Smooth muscle cell (in vitro differentiated cells): ENCODE measurements at regions not wholly inside any gene's neighbourhood (a gene's known extent, or its start where the extent isn't known, plus 50 kb on each side); places are given as distances from the start of the nearest gene placed in this dataset.

Experiments used
- DNase-seq: peaks from one replicate; lab custom pipeline; 2025; ENCODE audit not compliant: unreplicated experiment; lab: John Stamatoyannopoulos, UW
- H2AFZ ChIP-seq: fragments of 200-600 bp; sonication (generic); 2 replicates; pipeline ENCODE4 v1.6.0; 2016; ENCODE audit warnings: antibody characterized with exemption, low read depth, mild to moderate bottlenecking
- H3F3A ChIP-seq: fragments of 200-600 bp; sonication (generic); 2 replicates; pipeline ENCODE4 v1.6.0; 2017; ENCODE audit warnings: antibody characterized with exemption, low read depth
- H3K27ac ChIP-seq: fragments of 200-600 bp; sonication (generic); 2 replicates; pipeline ENCODE4 v1.5.1; 2016; ENCODE audit warnings: low read depth, mild to moderate bottlenecking
- H3K27me3 ChIP-seq: fragments of 200-600 bp; sonication (generic); 2 replicates; pipeline ENCODE4 v1.6.1; 2016; ENCODE audit warnings: low read depth, mild to moderate bottlenecking
- H3K36me3 ChIP-seq: fragments of 200-600 bp; sonication (generic); 2 replicates; pipeline ENCODE4 v1.5.1; 2016; ENCODE audit warnings: low read depth
- H3K4me1 ChIP-seq: fragments of 200-600 bp; sonication (generic); 2 replicates; pipeline ENCODE4 v1.5.1; 2016; ENCODE audit warnings: low read depth
- H3K4me2 ChIP-seq: fragments of 200-600 bp; sonication (generic); 2 replicates; pipeline ENCODE4 v1.6.0; 2016; ENCODE audit warnings: mild to moderate bottlenecking
- H3K4me3 ChIP-seq: fragments of 200-600 bp; sonication (generic); 2 replicates; pipeline ENCODE4 v1.5.1; 2016; ENCODE audit warnings: mild to moderate bottlenecking
- H3K79me2 ChIP-seq: fragments of 200-600 bp; sonication (generic); 2 replicates; pipeline ENCODE4 v1.6.0; 2016; ENCODE audit warnings: low read depth, mild to moderate bottlenecking
- H3K9ac ChIP-seq: fragments of 200-600 bp; sonication (generic); 2 replicates; pipeline ENCODE4 v1.6.0; 2016; ENCODE audit warnings: low read depth
- H3K9me3 ChIP-seq: fragments of 200-600 bp; sonication (generic); replicated peaks from 2 replicates; pipeline ENCODE4 v1.5.1; 2016; ENCODE audit warnings: low read depth
- H4K20me1 ChIP-seq: fragments of 200-600 bp; sonication (generic); 2 replicates; pipeline ENCODE4 v1.6.0; 2016; ENCODE audit warnings: low read depth
- CTCF ChIP-seq: fragments of 200-600 bp; sonication (generic); IDR thresholded peaks from 2 replicates; pipeline ENCODE4 v1.5.1; 2017; ENCODE audit warnings: borderline replicate concordance, mild to moderate bottlenecking, antibody characterized with exemption; ENCODE audit not compliant: insufficient read depth, poor library complexity, severe bottlenecking
- WGBS: methylation state at CpG from one replicate; pipeline ENCODE4 v1.1.7; 2016; ENCODE audit warnings: low lambda C conversion rate; 5-methylcytosine and 5-hydroxymethylcytosine counted together

- WGBS = 94% methylated on average over 4 of the region's 4 CpGs
Measured at GRCh38 chr6:147119310-147119709, 84.9 kb upstream of the STXBP5 start.

GRCh38 chr6:147122823-147123222 lies 81.4 kb upstream of the STXBP5 start:
- no peak overlapping the region for H3K9ac ChIP-seq
- H3K9me3 ChIP-seq = no peaks in the 10 kb centered on the region
- no peaks in the 10 kb centered on the region for H3K27me3 ChIP-seq
- no peaks in the 10 kb centered on the region for H3K79me2 ChIP-seq
- H4K20me1 ChIP-seq = no peaks in the 10 kb centered on the region
- H3K27ac ChIP-seq = no peak overlapping the region
- no peak overlapping the region for H3K4me2 ChIP-seq
- no peak overlapping the region for H3K4me3 ChIP-seq
- TF ChIP-seq CTCF = no peak
- WGBS = 82% methylated on average over 1 of the region's 1 CpG
- no peak for DNase-seq
- no peaks in the 10 kb centered on the region for H3F3A ChIP-seq
- no peaks in the 10 kb centered on the region for H3K36me3 ChIP-seq
- no peak overlapping the region for H2AFZ ChIP-seq
- H3K4me1 ChIP-seq = no peaks in the 10 kb centered on the region

More at GRCh38 chr6:147119310-147119709, 84.9 kb upstream of the STXBP5 start:
- H3K4me2 ChIP-seq = no peak overlapping the region
- TF ChIP-seq CTCF = no peak
- no peaks in the 10 kb centered on the region for H3K4me1 ChIP-seq
- H3K9ac ChIP-seq = no peak overlapping the region
- H3K27me3 ChIP-seq = no peaks in the 10 kb centered on the region
- H3K9me3 ChIP-seq = no peaks in the 10 kb centered on the region
- H3K4me3 ChIP-seq = no peak overlapping the region
- no peaks in the 10 kb centered on the region for H3K36me3 ChIP-seq
- H3K79me2 ChIP-seq = no peaks in the 10 kb centered on the region
- no peak for DNase-seq
- no peak overlapping the region for H3K27ac ChIP-seq
- no peaks in the 10 kb centered on the region for H4K20me1 ChIP-seq
- no peaks in the 10 kb centered on the region for H3F3A ChIP-seq
- no peak overlapping the region for H2AFZ ChIP-seq

DNA sequence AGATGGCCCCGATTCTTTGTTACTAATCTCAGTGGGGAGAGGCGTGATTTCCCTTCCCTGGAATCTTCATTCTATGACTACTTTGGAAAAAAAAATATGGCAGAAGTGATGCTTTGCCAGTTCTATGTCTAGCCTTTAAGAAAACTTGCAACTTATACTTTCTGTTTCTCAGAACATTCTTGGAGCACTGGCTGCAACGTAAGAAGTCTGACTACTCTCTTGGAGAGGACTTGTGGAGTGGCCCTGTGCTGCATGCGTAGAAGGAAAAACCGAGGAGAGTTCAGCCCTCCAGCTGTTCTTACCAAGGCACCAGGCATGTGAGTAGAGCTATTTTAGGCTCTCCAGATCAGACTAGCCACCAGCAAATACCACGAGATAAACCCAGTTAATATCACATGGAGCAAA lies 77.6 kb upstream of the STXBP5 start:
- no peaks in the 10 kb centered on the region for H3K27me3 ChIP-seq
- no peak overlapping the region for H3K27ac ChIP-seq
- no peaks in the 10 kb centered on the region for H3K79me2 ChIP-seq
- H3K4me1 ChIP-seq = peaks cover under 1% of the 10 kb centered on the region
- no peak overlapping the region for H3K4me3 ChIP-seq
- H3K36me3 ChIP-seq = no peaks in the 10 kb centered on the region
- H4K20me1 ChIP-seq = no peaks in the 10 kb centered on the region
- H3F3A ChIP-seq = no peaks in the 10 kb centered on the region
- H3K9ac ChIP-seq = no peak overlapping the region
- TF ChIP-seq CTCF = no peak
- no peaks in the 10 kb centered on the region for H3K9me3 ChIP-seq
- peak overlapping the region; percentile 74 for H2AFZ ChIP-seq
- peak overlapping the region; percentile 54 for H3K4me2 ChIP-seq
- 58% methylated on average over 6 of the region's 6 CpGs for WGBS
- no peak for DNase-seq

DNA sequence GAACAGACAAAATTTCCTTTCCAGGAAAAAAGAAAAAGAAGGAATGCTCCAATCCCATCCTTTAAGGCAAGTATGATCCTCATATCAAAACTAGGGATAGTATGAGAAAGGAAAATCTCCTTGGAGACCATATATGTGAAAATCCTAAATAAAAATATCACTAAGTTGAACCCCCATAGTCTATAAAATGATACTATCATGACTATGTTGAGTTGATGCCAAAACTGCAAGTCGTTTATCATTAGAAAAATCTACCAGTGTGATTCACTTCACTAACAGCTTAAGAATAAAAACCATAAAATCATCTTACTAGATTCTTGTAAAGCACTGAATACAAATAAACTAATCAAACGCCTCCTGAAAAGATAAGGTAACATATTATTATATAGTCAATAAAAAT lies 76.6 kb upstream of the STXBP5 start:
- no peak overlapping the region for H3K4me2 ChIP-seq
- WGBS = 79% methylated on average over 2 of the region's 2 CpGs
- no peak overlapping the region for H3K9ac ChIP-seq
- DNase-seq = no peak
- H3K79me2 ChIP-seq = no peaks in the 10 kb centered on the region
- H3K4me1 ChIP-seq = peaks cover 10% of the 10 kb centered on the region
- H3K27me3 ChIP-seq = no peaks in the 10 kb centered on the region
- H3K36me3 ChIP-seq = no peaks in the 10 kb centered on the region
- no peaks in the 10 kb centered on the region for H3K9me3 ChIP-seq
- H3K4me3 ChIP-seq = no peak overlapping the region
- H3F3A ChIP-seq = no peaks in the 10 kb centered on the region
- no peaks in the 10 kb centered on the region for H4K20me1 ChIP-seq
- TF ChIP-seq CTCF = no peak
- H3K27ac ChIP-seq = no peak overlapping the region
- H2AFZ ChIP-seq = no peak overlapping the region
